8988T (cell line): ENCODE measurements at regions not wholly inside any gene's neighbourhood (a gene's known extent, or its start where the extent isn't known, plus 50 kb on each side); places are given as distances from the start of the nearest gene placed in this dataset.
"Not testable (repeated sequence)": the region's sequence is repeated elsewhere in the genome, so short reads cannot be mapped to it uniquely, and the experiment has no call there.

Source experiments
- DNase-seq: peaks from one replicate; pipeline ENCODE4 v3.0.0; 2011

DNA sequence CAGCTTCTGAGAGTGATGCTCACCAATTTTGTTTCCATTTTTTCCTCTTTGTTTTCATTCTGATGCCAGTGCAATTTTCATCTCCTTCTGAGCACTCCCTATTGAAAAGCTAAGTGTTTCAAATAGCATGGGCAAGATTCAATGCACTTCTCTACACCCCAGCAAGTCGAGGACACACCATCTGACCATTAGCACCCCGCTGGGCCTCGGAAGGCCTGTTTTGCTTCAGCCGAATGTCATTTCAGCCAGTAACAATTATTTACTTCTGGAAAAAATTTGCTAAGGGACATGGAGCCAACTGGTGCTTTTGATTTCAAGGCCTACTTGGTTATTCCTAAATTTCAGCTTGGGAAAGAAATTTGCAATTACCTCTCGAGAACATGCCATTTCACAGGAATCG lies 392.4 kb downstream of the RNF144A start:
- no peak for DNase-seq

DNA sequence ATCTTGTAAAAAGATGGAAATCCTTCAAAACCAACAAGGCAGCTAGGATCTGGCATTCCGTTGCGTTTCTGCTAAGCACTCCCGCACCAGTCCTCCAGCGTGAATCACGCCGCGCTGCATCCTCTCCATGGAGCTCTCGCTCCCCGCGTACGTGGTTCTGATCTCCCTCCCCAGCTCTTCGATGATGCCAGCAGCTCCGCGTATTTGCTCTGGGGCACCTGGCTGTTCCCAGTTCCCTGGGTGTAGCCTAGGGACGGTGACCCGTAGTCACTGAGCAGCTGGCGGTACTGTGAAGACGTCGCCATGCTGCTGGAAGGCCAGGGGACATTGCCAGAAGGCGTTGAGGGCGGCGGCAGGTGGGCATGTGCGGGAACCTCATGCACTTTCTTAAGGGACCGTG lies 407.5 kb downstream of the RNF144A start:
- DNase-seq = no peak

DNA sequence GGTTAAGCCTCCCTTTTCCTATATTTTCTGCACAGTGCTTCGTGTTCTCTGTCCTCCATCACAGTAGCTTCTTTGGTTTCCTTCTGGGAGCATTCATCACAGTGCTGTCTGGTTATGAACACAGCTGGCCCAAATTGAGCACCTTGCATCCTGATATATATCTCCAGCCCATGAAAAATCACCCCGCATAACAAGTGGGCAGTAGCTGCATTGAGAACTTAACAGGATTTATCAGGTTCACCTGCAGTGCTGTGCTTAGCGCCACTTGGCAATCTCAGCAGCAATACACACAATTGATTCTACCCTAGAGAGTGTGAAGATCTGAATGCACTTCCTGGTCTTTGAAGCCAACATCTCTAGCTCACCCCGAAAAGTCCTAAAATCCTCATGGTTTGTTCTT lies 408.0 kb downstream of the RNF144A start:
- no peak for DNase-seq

DNA sequence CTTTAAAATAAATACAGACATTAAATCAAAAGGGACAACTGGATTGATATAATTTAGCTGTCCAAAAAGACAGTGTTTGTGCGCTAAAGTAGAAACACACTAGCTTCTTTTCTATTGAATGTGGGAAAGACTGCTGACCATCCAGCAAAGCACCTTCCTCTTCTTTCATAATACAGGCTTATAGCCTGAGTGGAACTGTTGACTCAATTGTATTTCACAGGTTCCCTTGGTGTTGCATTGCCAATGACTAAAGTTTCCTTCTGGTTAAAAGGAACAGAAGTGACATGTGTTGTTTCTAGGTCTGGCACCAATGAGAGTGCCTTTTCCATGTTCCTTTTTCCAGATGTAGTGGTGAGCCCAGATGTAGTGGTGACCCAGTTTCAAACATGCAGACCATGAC lies 412.3 kb downstream of the RNF144A start:
- no peak for DNase-seq

DNA sequence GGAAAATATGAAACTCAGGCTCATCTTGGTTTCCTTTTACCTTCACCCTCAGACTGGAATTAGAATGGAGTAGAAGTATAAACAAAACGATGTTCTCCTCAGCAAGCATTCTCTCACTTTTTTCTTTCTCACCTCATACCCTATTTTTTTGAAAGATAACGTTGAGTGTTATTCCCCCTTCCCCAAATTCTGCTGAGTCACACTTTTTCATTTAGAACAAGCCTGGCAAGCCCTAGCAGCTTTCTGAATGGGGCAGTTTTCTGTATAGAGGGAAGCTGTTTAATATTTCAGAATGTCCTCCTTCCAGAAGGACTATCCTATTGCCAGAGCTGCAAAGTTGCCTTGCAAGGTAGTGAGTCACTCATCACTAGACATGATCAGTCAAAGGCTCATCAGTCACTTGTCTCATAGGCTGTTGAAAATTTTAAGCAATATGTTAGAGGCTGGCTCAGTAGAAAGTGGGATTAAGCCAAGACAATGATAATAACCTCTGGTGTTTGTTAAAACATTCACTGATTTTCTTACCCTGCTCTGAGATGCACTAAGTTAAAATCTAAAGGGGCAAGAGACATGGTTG lies 416.1 kb downstream of the RNF144A start:
- DNase-seq = no peak

DNA sequence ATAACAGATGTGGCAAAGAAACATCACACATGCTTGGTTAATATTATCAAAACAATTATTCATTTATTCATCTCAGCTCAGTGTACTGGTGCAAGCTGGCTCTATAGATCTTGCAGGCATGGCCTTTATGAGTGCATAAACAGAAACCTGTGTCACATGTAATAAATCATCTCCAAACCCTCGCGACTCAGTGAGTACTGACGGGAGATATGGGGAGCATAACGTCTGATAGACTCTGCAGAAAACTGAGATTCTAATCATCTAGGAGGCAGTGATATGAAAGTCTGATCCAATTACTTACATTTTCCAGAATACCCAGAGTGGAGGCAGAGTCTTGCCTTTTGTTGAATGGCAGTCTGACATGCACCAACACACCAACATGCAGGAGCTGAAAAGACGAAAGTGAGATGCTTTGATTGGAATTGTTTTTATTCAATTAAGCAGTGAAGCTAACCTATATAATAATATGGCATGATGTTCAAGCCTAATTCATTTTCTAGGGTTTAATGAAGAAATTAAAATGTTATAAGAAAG lies 416.8 kb downstream of the RNF144A start:
- no peak for DNase-seq

DNA sequence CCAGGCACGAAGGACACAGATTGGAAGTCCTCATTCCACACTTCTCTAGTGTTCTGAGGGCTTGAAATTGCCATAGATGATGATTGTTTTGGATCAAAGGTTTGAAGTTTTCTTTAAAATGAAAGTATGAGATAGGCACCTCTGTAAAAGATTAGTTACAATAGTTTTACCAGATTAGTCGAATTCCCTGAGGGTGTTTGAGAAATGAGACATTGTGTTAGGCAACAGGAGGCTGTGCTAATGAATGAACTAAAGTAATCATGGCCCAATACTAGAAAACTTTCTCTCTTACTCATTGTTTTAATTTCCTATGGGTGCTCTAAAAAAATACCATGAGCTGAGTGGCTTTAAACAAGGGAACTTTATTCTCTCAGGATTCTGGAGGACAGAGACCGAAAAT lies 421.7 kb downstream of the RNF144A start:
- no peak for DNase-seq

DNA sequence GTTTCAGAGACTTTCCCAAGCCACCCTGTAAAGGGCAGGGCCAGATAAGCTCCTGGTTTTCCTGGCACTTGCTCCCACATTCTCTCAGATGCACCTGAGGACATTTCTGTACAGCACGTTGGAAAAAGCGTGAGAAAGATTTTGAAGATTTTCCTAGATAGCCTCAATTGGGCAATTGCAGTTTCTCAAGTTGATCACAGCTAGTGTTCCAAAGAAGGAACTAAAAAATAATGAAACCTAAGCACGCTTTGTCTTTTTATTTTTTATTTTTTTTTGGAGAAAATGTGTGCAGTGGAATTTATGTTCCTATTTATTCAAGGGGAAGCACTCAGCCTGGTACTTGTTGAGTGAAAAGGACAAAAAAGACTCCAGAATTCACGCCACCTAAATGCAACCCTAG lies 429.1 kb downstream of the RNF144A start:
- DNase-seq = no peak

DNA sequence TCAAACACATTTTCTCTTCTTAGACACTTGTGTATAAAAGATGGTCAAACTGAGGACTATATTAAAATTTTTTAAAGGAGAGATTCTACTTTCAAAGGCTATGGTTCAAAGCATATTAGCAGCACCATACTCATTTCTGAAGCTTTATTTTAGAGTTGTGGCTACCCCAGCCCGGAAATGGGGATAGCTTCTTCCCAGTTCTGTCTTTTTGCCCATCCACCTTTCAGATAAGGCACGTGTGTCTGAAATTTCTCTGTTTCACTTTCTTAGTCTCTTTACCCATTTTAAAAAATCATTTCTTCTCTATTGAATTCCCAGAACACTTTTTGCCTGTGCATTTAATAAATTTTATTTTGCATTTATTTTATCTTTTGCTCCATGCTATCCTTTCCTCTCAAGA lies 431.5 kb downstream of the RNF144A start:
- no peak for DNase-seq

DNA sequence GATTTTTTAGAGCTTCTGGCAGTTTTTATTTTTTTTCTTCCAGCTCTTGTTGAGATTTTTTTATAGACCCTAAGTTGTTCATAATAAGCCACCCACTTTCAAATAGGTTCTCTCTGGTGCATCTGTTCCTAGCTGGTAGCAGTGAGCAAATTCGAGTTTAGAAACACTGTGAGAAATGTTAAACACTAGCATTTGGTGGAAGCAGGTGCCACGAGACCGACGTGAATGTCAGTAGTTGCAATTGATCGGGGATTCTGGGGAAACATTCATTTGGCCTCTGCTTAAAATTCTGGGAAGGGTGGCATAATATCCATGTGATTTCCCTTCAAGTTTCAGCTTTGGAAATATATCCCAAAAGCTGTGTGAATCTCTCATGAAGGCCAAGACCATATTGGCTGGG lies 435.0 kb downstream of the RNF144A start:
- DNase-seq = no peak

DNA sequence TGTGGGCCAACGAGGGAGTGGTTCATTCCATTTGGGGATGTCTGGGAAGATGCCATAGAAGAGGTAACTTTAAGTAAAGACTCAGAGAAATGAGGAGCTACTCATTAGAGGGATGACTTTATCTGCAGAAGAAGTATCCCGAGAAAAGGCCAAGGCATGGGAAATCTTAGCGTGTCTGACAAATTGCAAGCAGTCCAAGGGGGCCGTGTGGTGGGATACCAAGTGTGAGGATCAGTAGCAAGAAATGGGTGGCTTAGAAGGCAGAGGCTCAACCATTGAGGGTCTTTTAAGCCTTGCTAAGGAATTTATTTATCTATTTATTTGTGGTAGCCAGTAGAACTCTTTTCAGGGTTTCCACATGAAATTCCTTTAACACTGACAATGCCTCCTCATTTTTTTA lies 436.4 kb downstream of the RNF144A start:
- no peak for DNase-seq

DNA sequence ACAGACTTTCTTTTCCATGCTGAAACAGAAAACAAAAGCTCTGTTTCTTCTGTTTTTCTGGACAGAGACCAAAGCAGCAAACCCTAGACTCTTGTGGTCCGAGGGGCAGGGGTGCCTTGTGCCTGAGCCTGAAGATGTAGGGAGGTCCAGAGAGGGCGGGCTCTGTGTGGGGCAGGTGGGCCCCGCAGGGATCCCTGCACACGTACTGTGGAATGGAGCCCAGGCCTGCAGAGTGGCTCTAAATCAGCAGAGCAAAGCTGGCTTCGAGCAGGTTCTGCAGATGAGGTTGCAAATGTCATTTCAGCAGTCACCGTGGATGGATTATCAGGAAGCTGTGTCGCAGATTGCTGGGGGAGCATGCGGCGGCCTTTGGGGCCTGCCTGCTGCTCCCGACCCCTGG lies 438.6 kb downstream of the RNF144A start:
- DNase-seq = no peak

DNA sequence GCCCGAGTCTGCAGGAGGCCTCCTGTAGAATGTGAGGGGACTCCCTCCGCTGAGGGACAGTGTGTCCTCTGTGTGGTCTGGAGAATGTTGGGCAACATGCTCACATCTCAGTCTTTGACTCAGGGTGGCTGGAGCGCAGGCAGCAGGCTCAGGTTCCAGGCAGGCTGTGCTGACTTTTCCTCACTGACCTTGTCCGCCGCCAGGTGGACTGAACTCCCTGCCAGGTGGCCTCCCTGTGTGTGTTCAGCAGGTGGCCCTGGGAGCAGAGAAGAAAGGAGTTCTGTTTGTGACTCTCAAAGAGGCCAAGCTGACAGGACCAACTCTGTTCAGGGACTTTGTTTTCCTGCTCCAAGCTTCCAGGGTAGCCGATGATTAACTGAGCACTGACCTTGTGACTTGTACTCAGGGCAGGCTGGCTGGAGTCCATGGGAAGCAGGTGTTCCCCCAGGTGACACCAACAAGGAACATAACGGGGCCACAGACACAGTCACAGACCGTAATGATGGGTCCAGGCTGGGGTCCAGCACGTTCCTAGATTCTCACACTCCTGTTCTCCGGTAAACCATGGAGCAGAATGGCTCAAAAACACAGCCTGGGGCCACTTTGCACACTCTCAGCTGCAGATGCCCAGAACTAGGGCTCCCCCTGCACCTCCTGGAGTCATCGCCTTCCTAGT lies 439.8 kb downstream of the RNF144A start:
- no peak for DNase-seq

DNA sequence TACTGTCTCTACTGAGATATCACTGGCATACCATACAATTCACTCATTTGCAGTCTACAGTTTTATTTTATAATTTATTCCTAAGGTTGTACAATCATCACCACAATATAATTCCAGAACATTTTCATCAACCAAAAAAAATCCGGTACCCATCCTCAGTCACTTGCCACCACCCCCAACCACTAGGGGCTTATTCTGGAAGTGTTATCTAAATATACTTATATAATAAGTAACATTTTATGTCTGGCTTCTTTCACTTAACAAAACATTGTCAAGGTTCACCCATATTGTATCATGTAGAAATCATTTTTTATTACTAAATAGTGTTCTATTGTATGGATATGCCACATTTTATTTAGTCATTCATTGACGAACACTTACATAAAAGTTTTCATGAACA lies 440.8 kb downstream of the RNF144A start:
- no peak for DNase-seq

DNA sequence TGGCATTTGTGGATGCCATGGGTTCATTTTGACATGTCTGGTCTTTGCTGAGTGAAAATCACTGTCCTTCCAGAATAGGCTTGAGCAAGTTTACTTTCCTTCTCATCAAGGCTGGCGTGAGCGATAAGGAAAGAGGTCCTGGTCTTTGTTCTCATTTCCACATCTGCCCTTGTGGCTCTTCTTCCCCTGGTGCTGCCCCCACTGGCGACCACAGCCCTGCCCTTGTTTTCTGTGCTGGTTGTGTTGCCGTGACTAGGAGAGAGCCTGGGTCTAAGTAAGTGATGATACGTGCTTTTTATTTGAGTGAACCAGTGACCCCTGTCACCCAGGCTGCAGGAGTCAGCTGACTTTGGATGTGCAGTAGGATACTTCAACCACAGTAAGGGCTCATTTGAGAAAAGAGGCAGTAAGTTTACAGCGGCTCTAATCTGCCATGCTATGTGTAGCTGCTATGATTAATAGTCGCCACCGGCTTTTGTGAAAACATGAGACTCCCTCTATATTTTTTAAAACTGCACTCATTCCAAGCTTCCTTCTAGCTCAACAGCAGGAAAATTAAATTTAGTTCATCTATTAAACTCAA lies 441.7 kb downstream of the RNF144A start:
- DNase-seq = no peak

DNA sequence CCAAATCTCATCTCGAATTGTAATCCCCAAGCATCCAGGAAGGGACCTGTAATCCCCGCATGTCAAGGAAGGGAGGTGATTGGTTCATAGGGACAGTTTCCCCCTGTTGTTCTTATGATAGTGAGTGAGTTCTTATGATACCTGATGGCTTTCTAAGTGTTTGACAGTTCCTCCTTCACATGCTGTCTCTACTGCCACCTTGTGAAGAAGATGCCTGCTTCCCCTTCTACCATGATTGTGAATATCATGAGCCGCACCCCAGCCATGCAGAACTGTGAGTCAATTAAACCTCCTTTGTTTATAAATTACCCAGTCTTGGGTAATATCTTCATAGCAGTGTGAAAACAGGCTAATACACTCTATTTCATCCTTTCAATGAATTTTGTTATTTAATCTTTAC lies 446.7 kb downstream of the RNF144A start:
- DNase-seq = no peak

DNA sequence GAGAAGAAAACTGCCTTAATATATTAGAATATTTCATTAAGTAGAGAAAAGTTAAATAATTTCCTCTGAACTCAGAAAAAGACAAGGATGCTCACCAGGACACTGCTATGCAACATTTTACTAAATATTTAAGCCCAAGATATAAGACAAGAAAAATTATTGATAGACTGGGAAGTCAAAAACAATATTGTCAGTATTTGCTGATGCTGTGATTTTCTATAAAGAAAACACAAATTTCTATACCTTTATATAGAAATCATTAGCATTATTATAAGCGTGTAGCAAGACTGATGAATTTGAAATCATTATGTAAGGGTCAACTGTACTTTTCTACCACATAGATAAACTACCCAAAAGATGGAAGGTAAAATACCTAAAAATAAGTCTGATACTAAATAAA lies 451.0 kb downstream of the RNF144A start:
- DNase-seq = no peak

DNA sequence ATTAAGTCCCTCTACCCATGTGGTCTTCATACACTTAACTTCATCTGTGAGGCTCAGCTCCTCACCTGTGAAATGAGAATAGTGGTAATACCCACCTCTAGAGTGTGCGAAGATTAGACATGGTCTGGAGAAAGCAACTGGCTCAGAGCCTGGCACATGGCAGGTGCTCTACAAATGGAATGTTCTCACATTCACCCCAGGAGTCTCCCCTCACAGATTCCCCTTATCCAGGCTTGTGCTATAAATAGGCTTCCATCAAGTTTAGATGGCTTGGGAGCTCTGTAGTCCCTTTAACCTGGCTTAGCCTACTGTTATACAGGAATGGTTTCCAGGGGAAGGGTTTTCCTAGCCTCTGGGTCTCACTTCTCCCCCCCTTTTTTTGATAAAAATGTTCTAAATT lies 455.9 kb downstream of the RNF144A start:
- no peak for DNase-seq

DNA sequence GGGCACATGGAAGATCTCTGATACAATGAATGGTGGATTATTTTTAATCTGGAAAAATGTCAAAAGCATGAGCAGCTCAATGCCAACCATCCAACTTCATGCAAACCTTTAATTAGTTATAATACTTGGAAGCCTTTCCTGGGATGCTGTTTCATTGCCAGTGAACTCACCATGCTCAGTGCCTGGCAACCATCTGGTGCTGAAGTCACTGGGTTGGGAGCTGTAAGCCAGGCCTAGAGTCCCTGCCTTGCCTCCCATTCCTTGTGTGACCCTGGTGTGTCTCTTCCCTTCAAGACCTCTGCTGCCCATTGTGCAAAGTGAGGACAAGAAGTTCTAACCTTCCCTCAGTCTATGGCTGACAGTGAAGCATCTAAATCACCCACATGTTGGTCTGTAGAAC lies 458.7 kb downstream of the RNF144A start:
- DNase-seq = no peak

DNA sequence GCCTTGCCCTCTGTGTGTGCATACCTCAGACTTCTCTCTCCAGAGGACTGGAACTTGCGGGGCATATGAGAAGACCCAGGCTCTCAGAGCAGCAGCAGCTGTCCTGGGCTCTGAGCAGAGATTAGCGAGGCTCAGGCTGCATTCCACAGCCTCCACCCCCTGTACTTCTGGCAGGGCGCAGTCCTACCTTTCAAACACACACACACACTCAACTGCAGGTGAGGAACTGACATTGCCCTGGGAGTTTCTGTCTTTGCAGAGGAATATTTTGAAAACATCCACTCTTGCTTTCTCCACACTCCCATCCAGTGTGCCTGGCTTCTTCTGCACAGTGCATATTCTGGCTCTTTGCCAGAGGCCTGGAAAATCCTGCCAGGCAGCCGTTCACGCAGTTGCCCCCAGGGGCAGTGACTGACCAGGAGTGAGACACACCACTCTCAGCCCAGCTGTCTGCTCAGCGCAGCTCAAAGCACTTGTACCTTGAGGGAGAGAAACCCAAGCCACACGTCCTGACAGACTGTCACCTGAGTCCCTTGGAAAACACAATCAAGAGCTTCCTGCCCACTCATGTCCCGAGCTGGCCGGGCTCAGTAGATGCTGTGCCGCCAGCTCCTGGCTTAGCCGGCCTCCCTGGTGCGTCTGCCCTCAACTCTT lies 460.8 kb downstream of the RNF144A start:
- no peak for DNase-seq

DNA sequence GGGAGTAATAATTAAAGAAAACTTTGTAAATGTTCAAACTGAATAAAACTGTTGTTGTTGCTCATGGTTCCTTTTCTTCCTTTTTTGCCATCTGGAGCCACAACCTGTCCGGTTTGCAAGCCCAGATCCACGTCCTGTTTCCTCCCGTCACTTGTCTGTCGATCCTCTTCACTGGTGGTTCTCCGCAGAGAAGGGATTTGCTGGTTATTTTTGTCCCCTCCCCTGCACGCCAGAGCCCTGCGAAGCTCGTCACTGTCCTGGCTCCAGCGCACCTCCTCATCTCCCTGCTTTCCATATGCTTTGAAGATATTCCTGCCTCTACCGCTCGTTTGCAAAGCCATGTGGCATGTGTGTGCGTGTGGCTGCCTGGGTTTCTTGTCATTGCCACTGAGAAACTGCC lies 461.4 kb downstream of the RNF144A start:
- DNase-seq = no peak

DNA sequence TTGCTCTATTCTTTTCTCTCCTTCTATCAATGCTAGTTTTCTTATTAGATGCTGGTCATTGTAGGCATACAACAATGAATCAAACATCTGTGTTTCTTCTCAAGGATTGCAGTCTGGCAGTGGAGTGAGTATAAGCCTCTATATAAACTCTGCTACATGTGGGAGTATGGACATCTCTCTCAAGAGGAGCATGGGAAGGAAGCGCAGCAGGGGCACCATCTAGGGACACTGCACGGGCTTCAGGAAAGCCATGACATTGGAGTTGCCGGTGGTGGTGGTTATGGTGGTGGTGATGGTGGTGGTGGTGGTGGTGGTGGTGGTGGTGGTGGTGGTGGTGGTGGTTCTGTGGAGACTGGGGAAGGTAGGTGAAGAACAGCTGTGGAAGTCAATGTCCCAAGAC lies 462.6 kb downstream of the RNF144A start:
- no peak for DNase-seq

DNA sequence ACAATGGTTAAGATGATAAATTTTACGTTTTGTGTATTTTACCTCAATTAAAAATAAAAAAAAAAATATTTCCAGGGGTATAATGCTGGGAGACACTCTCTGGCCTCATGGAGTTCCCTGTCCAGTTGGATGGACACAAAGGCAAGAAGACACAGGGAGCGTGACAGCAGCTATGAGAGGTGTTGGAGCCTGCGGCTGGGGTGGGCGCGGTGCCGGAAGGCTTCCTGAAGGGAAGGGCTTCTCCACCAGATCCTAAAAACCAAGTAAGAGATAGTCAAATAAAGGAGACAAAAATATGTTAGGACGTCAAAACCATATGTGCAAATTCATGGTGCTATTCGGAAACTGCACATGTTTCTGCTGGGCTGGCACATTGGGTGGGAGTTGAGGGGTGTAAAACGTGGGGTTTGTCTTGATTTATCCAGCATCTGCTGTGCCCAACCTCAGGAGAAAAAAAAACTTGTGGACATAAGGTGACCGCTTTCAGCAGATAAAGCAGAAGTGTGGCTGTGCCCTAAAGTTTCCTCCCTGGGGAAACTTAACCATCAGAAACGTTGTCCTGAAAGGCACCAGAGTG lies 467.6 kb downstream of the RNF144A start:
- DNase-seq = no peak

DNA sequence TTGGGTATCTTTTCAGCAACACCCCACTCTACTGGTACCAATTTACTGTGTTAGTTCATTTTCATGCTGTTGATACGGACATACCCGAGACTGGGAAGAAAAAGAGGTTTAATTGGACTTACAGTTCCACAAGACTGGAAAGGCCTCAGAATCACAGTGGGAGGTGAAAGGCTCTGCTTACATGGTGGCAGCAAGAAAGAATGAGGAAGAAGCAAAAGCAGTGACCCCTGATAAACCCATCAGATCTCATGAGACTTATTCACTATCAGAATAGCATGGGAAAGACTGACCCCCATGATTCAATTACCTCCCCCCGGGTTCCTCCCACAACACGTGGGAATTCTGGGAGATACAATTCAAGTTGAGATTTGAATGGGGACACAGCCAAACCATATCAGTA lies 473.1 kb downstream of the RNF144A start:
- DNase-seq = not testable (repeated sequence)
